ENCODE measurements at regions not wholly inside any gene's neighbourhood (a gene's known extent, or its start where the extent isn't known, plus 50 kb on each side); places are given as distances from the start of the nearest gene placed in this dataset.

DNA sequence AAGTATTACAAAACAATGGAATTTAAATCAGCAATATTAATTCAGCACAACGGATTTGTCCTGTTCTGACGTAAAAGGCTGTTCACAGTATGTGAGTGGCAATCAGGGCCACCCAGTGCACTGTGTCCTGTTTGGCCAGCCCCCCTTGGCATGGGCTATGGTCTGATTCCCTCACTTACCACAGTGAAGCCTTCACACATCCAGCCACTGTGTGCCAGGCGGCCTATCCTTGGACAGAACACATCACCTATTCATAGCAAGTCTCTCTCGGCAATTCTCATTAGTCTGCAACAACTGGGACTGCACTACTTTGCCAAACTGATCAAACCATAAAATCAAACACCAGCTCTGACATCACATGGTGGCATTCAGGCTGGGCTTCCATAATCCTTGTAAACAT lies 221.5 kb upstream of the TSHZ3 start (continued):
- TF ChIP-seq, protein P1, sequence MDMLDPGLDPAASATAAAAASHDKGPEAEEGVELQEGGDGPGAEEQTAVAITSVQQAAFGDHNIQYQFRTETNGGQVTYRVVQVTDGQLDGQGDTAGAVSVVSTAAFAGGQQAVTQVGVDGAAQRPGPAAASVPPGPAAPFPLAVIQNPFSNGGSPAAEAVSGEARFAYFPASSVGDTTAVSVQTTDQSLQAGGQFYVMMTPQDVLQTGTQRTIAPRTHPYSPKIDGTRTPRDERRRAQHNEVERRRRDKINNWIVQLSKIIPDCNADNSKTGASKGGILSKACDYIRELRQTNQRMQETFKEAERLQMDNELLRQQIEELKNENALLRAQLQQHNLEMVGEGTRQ (IDR thresholded peaks at IDR 0.05; ENCODE audit: low read length), result no peak
- TF ChIP-seq SAP30 (IDR thresholded peaks at IDR 0.05; ENCODE audit: insufficient read depth, insufficient replicate concordance, low read length) (no peak), RNF2 (IDR thresholded peaks at IDR 0.05; ENCODE audit: borderline replicate concordance, low read depth, low read length, missing control alignments, poor library complexity, severe bottlenecking) (no peak), POLR2AphosphoS5 (IDR thresholded peaks at IDR 0.05; ENCODE audit: low read depth, low read length) (no peak), GABPA (IDR thresholded peaks at IDR 0.05; ENCODE audit: borderline replicate concordance, insufficient read depth, low read length) (no peak), SP2 (IDR thresholded peaks at IDR 0.05; ENCODE audit: low read length) (no peak), ZNF274 (IDR thresholded peaks at IDR 0.05; ENCODE audit: borderline replicate concordance, extremely low read depth, low read length) (no peak), SUZ12 (IDR thresholded peaks at IDR 0.05; ENCODE audit: low read length) (no peak), CBX5 (IDR thresholded peaks at IDR 0.05; ENCODE audit: low read depth, low read length) (no peak), EP300 (IDR thresholded peaks at IDR 0.05; ENCODE audit: borderline replicate concordance in 1 of 2, low read depth in 2 of 2, low read length in 2 of 2) (no peak), RBBP5 (IDR thresholded peaks at IDR 0.05; ENCODE audit: borderline replicate concordance, low read depth, low read length) (no peak), EZH2 (IDR thresholded peaks at IDR 0.05; ENCODE audit: low read depth, low read length, severe bottlenecking) (no peak), ASH2L (IDR thresholded peaks at IDR 0.05; ENCODE audit: low read length) (no peak), KDM5A (IDR thresholded peaks at IDR 0.05; ENCODE audit: low read length) (no peak), SIX5 (IDR thresholded peaks at IDR 0.05; ENCODE audit: low read depth, low read length) (no peak), TEAD4 (IDR thresholded peaks at IDR 0.05; ENCODE audit: low read depth, low read length) (no peak), NRF1 (IDR thresholded peaks at IDR 0.05; ENCODE audit: low read depth, low read length) (no peak), BCL11A (IDR thresholded peaks at IDR 0.05; ENCODE audit: low read depth in 2 of 2, low read length in 2 of 2) (no peak), HDAC2 (IDR thresholded peaks at IDR 0.05; ENCODE audit: borderline replicate concordance in 1 of 2, low read depth in 2 of 2, low read length in 2 of 2) (no peak)
